Mesothelial cell of epicardium (in vitro differentiated cells): ENCODE measurements at regions not wholly inside any gene's neighbourhood (a gene's known extent, or its start where the extent isn't known, plus 50 kb on each side); places are given as distances from the start of the nearest gene placed in this dataset.
"Not testable (repeated sequence)": the region's sequence is repeated elsewhere in the genome, so short reads cannot be mapped to it uniquely, and the experiment has no call there.

Experiments used
- DNase-seq, 2 experiments: peaks; one replicate each; pipeline ENCODE4 v3.0.0; 2021; ENCODE audit warnings: low spot score in 2 of 2; ENCODE audit not compliant: unreplicated experiment in 2 of 2
- H3K27ac Mint-ChIP-seq: 2 replicates; pipeline ENCODE4 v1.8.0; 2021; ENCODE audit warnings: mixed read lengths
- H3K27me3 Mint-ChIP-seq: 2 replicates; pipeline ENCODE4 v1.8.0; 2021; ENCODE audit warnings: low read depth, mixed read lengths
- H3K36me3 Mint-ChIP-seq: 2 replicates; pipeline ENCODE4 v1.8.0; 2021; ENCODE audit warnings: mixed read lengths
- H3K4me1 Mint-ChIP-seq: 2 replicates; pipeline ENCODE4 v1.8.0; 2021; ENCODE audit warnings: mixed read lengths
- H3K4me3 Mint-ChIP-seq: 2 replicates; pipeline ENCODE4 v1.8.0; 2021; ENCODE audit warnings: mild to moderate bottlenecking, moderate library complexity, mixed read lengths
- H3K9me3 Mint-ChIP-seq: 2 replicates; pipeline ENCODE4 v1.8.0; 2021; ENCODE audit warnings: mixed read lengths
- TF ChIP-seq, protein P1 (sequence below): fragments of 200-600 bp; sonication (generic); IDR thresholded peaks from one replicate; pipeline ENCODE4 v1.5.0; 2021; ENCODE audit warnings: antibody characterized with exemption; ENCODE audit not compliant: unreplicated experiment

DNA sequence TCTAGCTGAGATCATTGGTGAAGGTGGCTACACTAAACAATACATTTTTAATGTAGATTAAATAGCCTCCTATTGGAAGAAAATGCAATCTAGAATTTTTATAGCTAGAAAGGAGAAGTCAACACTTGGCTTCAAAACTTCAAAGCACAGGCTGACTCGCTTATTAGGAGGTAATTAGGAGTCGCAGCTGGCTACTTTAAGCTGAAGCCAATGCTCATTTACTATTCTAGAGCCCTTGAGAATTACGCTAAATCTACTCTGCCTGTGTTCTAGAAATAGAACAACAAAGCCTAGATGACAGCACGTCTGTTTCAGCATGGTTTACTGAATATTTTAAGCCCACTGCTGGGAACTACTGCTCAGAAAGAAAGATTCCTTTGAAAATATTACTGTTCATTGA lies 101.6 kb upstream of the EEPD1 start:
- no peak for DNase-seq
- H3K27me3 Mint-ChIP-seq: no peaks in the 10 kb centered on the region
- no peak overlapping the region for H3K27ac Mint-ChIP-seq
- no peaks in the 10 kb centered on the region for H3K36me3 Mint-ChIP-seq
- peaks cover 3% of the 10 kb centered on the region for H3K9me3 Mint-ChIP-seq
- peaks cover 16% of the 10 kb centered on the region for H3K4me1 Mint-ChIP-seq
- no peak overlapping the region for H3K4me3 Mint-ChIP-seq
- TF ChIP-seq, protein P1, sequence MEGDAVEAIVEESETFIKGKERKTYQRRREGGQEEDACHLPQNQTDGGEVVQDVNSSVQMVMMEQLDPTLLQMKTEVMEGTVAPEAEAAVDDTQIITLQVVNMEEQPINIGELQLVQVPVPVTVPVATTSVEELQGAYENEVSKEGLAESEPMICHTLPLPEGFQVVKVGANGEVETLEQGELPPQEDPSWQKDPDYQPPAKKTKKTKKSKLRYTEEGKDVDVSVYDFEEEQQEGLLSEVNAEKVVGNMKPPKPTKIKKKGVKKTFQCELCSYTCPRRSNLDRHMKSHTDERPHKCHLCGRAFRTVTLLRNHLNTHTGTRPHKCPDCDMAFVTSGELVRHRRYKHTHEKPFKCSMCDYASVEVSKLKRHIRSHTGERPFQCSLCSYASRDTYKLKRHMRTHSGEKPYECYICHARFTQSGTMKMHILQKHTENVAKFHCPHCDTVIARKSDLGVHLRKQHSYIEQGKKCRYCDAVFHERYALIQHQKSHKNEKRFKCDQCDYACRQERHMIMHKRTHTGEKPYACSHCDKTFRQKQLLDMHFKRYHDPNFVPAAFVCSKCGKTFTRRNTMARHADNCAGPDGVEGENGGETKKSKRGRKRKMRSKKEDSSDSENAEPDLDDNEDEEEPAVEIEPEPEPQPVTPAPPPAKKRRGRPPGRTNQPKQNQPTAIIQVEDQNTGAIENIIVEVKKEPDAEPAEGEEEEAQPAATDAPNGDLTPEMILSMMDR: no peak

DNA sequence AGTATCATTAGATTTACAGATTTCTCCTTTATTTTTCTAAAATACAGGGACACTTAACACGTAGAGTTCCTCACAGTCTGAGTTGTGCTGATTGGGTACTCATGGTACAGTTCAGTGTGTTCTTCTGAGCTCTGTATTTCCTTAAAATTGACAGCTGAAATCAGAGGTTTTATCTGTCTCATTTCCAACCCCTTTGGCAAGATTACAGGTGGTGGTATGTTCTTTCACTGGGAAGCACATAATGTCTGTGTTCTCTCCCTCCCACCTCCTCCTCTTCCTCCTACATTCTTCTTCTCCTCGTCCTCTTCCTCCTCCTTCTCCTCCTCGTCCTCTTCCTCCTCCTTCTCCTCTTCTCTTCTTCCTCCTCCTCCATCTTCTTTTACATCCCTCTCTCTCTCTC lies 99.5 kb upstream of the EEPD1 start:
- DNase-seq: no peak
- Mint-ChIP-seq H3K9me3 (peaks cover 3% of the 10 kb centered on the region), H3K36me3 (no peaks in the 10 kb centered on the region), H3K27ac (no peak overlapping the region), H3K4me3 (no peak overlapping the region), H3K27me3 (no peaks in the 10 kb centered on the region), H3K4me1 (peaks cover 3% of the 10 kb centered on the region)
- TF ChIP-seq, protein P1: no peak

DNA sequence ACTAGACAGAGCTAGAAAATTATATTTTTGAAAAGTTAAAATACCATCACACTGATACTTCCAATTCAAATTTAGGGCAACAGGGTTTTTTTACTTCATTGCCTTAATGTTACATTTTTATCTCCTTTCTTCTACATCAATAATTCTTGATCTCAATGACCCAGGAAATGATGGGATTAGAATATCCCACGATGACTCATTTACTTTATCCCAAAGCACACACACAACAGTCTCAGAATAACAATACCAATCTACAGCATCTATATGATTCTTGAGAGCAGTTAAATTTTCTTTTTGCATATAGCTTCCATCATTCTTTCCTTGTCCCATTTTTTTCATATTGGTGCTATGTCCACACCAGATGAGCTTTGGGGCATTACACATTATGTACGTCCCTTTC lies 98.4 kb upstream of the EEPD1 start:
- DNase-seq: no peak
- Mint-ChIP-seq H3K27ac (no peak overlapping the region), H3K27me3 (no peaks in the 10 kb centered on the region), H3K9me3 (peaks cover 3% of the 10 kb centered on the region), H3K4me3 (no peak overlapping the region), H3K36me3 (no peaks in the 10 kb centered on the region), H3K4me1 (no peaks in the 10 kb centered on the region)
- TF ChIP-seq, protein P1: no peak

DNA sequence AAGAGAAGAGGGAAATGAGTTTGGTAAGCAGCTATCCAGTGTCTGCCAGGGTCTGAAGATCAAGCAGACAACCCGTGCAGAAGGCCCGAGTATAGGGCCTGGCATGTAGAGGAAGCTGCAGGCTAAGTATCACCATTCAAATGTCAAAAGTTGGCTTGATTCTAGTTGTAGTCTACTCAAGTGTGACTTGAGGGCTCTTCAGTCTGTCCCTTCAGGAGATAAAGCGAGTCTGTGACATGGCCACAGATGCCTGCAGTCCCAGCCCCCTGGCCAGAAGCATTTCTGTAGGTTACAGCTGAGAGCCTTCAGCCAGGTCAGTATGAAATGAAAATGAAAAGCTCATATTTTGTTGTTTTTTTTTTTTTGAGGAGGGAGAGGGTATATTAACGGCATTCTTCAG lies 97.8 kb upstream of the EEPD1 start:
- H3K9me3 Mint-ChIP-seq: peaks cover 8% of the 10 kb centered on the region
- no peak overlapping the region for H3K27ac Mint-ChIP-seq
- no peaks in the 10 kb centered on the region for H3K4me1 Mint-ChIP-seq
- TF ChIP-seq, protein P1: no peak
- H3K36me3 Mint-ChIP-seq: no peaks in the 10 kb centered on the region
- H3K4me3 Mint-ChIP-seq: no peak overlapping the region
- H3K27me3 Mint-ChIP-seq: no peaks in the 10 kb centered on the region
- DNase-seq: no peak

DNA sequence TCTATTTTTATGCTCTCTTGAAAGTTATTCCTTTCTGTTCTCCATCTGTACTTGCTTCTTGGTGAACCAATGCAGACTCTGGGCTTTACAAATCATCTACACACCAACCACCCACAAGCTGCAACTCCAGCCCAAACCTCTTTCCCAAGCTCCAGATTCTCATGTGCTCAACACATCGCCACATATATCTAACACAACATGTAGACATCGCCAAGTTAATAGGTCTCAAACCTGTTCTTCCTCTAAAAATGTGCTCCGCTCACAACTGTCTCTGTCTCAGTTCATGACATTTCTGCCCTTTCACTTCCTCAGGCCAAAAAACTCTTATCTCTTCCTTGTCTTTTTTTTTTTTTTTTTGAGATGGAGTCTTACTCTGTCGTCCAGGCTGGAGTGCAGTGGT lies 95.7 kb upstream of the EEPD1 start:
- no peak overlapping the region for H3K4me3 Mint-ChIP-seq
- TF ChIP-seq, protein P1: no peak
- peaks cover 5% of the 10 kb centered on the region for H3K9me3 Mint-ChIP-seq
- H3K27ac Mint-ChIP-seq: no peak overlapping the region
- H3K27me3 Mint-ChIP-seq: no peaks in the 10 kb centered on the region
- DNase-seq: no peak
- no peaks in the 10 kb centered on the region for H3K36me3 Mint-ChIP-seq
- peaks cover 5% of the 10 kb centered on the region for H3K4me1 Mint-ChIP-seq

DNA sequence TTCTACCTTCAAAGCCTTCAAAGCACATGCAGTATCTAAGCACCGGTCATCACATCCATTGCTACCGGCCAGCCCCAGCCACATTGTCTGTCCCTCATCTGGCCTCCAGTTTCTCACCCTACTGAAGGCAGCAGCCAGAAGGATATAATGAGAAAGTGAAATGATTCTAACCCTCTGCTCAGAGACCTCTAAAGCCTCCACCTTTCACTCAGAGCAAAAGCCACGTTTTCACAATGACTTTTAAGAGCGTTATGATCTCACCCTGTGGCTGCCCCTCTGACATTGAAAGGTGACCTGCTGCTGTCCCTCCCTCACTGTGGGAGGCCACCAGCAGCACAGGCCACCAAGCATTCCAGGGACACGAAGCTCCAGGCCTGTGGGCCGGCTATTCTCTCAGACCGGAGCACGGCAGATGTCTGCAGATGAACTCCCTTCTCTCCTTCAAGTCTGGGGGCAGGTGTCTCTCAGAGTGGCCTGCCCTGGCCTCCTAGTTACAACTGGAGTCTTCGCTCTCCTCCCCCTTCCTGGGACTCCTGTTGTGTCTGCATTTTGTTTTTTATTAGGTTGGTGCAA lies 94.9 kb upstream of the EEPD1 start:
- no peak for DNase-seq
- H3K36me3 Mint-ChIP-seq: no peaks in the 10 kb centered on the region
- TF ChIP-seq, protein P1: no peak
- peaks cover 5% of the 10 kb centered on the region for H3K9me3 Mint-ChIP-seq
- peaks cover 10% of the 10 kb centered on the region for H3K4me1 Mint-ChIP-seq
- no peak overlapping the region for H3K27ac Mint-ChIP-seq
- no peak overlapping the region for H3K4me3 Mint-ChIP-seq
- H3K27me3 Mint-ChIP-seq: no peaks in the 10 kb centered on the region

DNA sequence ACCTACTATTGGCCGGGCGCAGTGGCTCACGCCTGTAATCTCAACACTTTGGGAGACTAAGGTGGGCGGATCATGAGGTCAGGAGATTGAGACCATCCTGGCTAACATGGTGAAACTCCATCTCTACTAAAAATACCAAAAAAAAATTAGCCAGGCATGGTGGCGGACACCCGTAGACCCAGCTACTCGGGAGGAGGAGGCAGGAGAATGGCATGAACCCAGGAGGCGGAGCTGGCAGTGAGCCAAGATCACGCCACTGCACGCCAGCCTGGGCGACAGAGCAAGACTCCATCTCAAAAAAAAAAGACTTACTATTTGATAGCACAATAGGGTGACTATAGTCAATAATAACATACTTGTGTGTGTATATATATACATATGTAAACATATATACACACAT lies 92.7 kb upstream of the EEPD1 start:
- H3K4me3 Mint-ChIP-seq, H3K36me3 Mint-ChIP-seq, H3K9me3 Mint-ChIP-seq, DNase-seq, H3K27ac Mint-ChIP-seq, H3K27me3 Mint-ChIP-seq: not testable (repeated sequence)
- peaks cover 18% of the 10 kb centered on the region for H3K4me1 Mint-ChIP-seq
